HCT116 (cell line): ENCODE measurements at regions not wholly inside any gene's neighbourhood (a gene's known extent, or its start where the extent isn't known, plus 50 kb on each side); places are given as distances from the start of the nearest gene placed in this dataset.

ENCODE experiments used
- EZH2 ChIP-seq: fragments of 200-600 bp; sonication (generic); IDR thresholded peaks from 2 replicates; pipeline ENCODE4 v1.6.1; 2017; ENCODE audit warnings: antibody characterized with exemption, mixed run types
- EZH2phosphoT487 ChIP-seq: fragments of 200-600 bp; IDR thresholded peaks from 2 replicates; pipeline ENCODE4 v1.6.1; 2018; ENCODE audit warnings: antibody characterized with exemption, borderline replicate concordance
- POLR2A ChIP-seq: IDR thresholded peaks from 2 replicates; pipeline ENCODE4 v1.7.0; 2011; ENCODE audit warnings: borderline replicate concordance; ENCODE audit not compliant: insufficient read depth, insufficient read length; ENCODE audit errors: extremely low read depth
- POLR2AphosphoS5 ChIP-seq: IDR thresholded peaks from 2 replicates; pipeline ENCODE4 v1.6.1; 2011; ENCODE audit warnings: mild to moderate bottlenecking, low read depth, low read length, moderate library complexity
- RAD21 ChIP-seq: IDR thresholded peaks from 2 replicates; pipeline ENCODE4 v1.6.1; 2012; ENCODE audit warnings: low read depth, mild to moderate bottlenecking
- SP1 ChIP-seq: IDR thresholded peaks from 2 replicates; pipeline ENCODE4 v1.6.1; 2012; ENCODE audit warnings: low read depth
- TCF7L2 ChIP-seq: IDR thresholded peaks from 2 replicates; pipeline ENCODE4 v1.7.0; 2011; ENCODE audit warnings: borderline replicate concordance, inconsistent platforms; ENCODE audit not compliant: insufficient read depth, insufficient read length; ENCODE audit errors: extremely low read depth
- YY1 ChIP-seq: IDR thresholded peaks from 2 replicates; pipeline ENCODE4 v1.6.1; 2011; ENCODE audit warnings: low read length, low read depth, moderate library complexity, mild to moderate bottlenecking; ENCODE audit not compliant: insufficient replicate concordance; ENCODE audit errors: extremely low read depth
- TF ChIP-seq, protein P1 (sequence below), 3 experiments: fragments of 200-600 bp in 1 of 3; sonication (generic) in 1 of 3; IDR thresholded peaks in 2 of 3; conservative IDR thresholded peaks in 1 of 3; 2 replicates each; pipeline ENCODE4 v1.5.1; 2012 to 2017; ENCODE audit warnings: low read depth in 2 of 3, low read length in 2 of 3, antibody characterized with exemption in 1 of 3, borderline replicate concordance in 1 of 3, control low read depth in 1 of 3, mild to moderate bottlenecking in 1 of 3, mixed read lengths in 1 of 3, mixed run types in 1 of 3, moderate library complexity in 1 of 3; ENCODE audit not compliant: insufficient read depth in 1 of 3
- TF ChIP-seq, protein P2 (sequence below): IDR thresholded peaks from 2 replicates; pipeline ENCODE4 v1.6.1; 2012

DNA sequence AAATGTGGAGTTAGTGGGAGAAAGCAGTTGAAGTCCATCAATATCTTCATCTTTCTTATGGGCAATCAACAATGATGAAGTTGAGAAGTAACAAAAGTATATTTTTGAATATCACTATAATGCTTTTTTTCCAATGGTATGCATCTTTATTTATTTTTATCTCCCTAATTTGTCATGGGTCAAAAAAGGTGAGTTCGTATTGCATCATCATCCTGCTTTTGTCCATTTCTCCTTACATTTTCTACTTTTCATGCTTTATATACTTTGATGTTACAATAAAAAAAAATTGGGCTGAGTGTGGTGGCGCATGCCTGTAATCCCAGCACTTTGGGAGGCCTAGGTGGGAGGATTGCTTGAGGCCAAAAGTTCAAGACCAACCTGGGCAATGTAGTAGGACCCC, 101.2 kb upstream of the STXBP5 start:
- TF ChIP-seq, protein P1, sequence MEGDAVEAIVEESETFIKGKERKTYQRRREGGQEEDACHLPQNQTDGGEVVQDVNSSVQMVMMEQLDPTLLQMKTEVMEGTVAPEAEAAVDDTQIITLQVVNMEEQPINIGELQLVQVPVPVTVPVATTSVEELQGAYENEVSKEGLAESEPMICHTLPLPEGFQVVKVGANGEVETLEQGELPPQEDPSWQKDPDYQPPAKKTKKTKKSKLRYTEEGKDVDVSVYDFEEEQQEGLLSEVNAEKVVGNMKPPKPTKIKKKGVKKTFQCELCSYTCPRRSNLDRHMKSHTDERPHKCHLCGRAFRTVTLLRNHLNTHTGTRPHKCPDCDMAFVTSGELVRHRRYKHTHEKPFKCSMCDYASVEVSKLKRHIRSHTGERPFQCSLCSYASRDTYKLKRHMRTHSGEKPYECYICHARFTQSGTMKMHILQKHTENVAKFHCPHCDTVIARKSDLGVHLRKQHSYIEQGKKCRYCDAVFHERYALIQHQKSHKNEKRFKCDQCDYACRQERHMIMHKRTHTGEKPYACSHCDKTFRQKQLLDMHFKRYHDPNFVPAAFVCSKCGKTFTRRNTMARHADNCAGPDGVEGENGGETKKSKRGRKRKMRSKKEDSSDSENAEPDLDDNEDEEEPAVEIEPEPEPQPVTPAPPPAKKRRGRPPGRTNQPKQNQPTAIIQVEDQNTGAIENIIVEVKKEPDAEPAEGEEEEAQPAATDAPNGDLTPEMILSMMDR (IDR thresholded peaks at IDR 0.05 in 2 of 3, conservative IDR thresholded peaks at IDR 0.05 in 1 of 3; ENCODE audit: borderline replicate concordance in 1 of 3, insufficient read depth in 1 of 3, low read depth in 2 of 3, low read length in 2 of 3) = no peak
- TF ChIP-seq, protein P2, sequence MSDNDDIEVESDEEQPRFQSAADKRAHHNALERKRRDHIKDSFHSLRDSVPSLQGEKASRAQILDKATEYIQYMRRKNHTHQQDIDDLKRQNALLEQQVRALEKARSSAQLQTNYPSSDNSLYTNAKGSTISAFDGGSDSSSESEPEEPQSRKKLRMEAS = no peak
- TF ChIP-seq RAD21 (no peak), POLR2A (no peak), SP1 (no peak), POLR2AphosphoS5 (no peak), YY1 (no peak), EZH2 (no peak), EZH2phosphoT487 (no peak), TCF7L2 (no peak)
